ENCODE measurements at regions not wholly inside any gene's neighbourhood (a gene's known extent, or its start where the extent isn't known, plus 50 kb on each side); places are given as distances from the start of the nearest gene placed in this dataset.

GRCh38 chr12:88432531-88433490 is 147.5 kb downstream of the KITLG start:
- Histone ChIP-seq H3K27ac (no peak overlapping the region), H3K4me3 (no peak overlapping the region), H3K9me3 (ENCODE audit: low read depth) (no peaks in the 10 kb centered on the region), H3K36me3 (no peaks in the 10 kb centered on the region), H3K4me1 (ENCODE audit: low read depth) (peaks cover 9% of the 10 kb centered on the region), H3K27me3 (no peaks in the 10 kb centered on the region)
- DNase-seq (ENCODE audit: low read depth in 1 of 2, low spot score in 1 of 2) = peak in 1 of 2 donors; percentile 79
- TF ChIP-seq CTCF (IDR thresholded peaks at IDR 0.05; ENCODE audit: low read depth, low read length) = no peak

GRCh38 chr12:88433997-88434703 is 146.1 kb downstream of the KITLG start:
- DNase-seq (ENCODE audit: low read depth in 1 of 2, low spot score in 1 of 2) = peak in 1 of 2 donors; percentile 39
- Histone ChIP-seq H3K27me3 (no peaks in the 10 kb centered on the region), H3K27ac (no peak overlapping the region), H3K36me3 (no peaks in the 10 kb centered on the region), H3K4me1 (ENCODE audit: low read depth) (peaks cover 9% of the 10 kb centered on the region), H3K4me3 (no peak overlapping the region), H3K9me3 (ENCODE audit: low read depth) (no peaks in the 10 kb centered on the region)
- TF ChIP-seq CTCF (IDR thresholded peaks at IDR 0.05; ENCODE audit: low read depth, low read length) = no peak

GRCh38 chr12:88435334-88436076 is 144.8 kb downstream of the KITLG start:
- H3K4me3 ChIP-seq = no peak overlapping the region
- no peak for DNase-seq (ENCODE audit: low read depth in 1 of 2, low spot score in 1 of 2)
- no peaks in the 10 kb centered on the region for H3K27me3 ChIP-seq
- H3K9me3 ChIP-seq (ENCODE audit: low read depth) = no peaks in the 10 kb centered on the region
- TF ChIP-seq CTCF (IDR thresholded peaks at IDR 0.05; ENCODE audit: low read depth, low read length) = no peak
- H3K36me3 ChIP-seq = no peaks in the 10 kb centered on the region
- peaks cover 9% of the 10 kb centered on the region for H3K4me1 ChIP-seq (ENCODE audit: low read depth)
- peak overlapping the region; percentile 73 for H3K27ac ChIP-seq

GRCh38 chr12:88437226-88437625 is 143.0 kb downstream of the KITLG start:
- no peak for DNase-seq (ENCODE audit: low read depth in 1 of 2, low spot score in 1 of 2)
- Histone ChIP-seq H3K4me3 (no peak overlapping the region), H3K4me1 (ENCODE audit: low read depth) (peaks cover 9% of the 10 kb centered on the region), H3K9me3 (ENCODE audit: low read depth) (no peaks in the 10 kb centered on the region), H3K27ac (no peak overlapping the region), H3K27me3 (no peaks in the 10 kb centered on the region), H3K36me3 (no peaks in the 10 kb centered on the region)
- TF ChIP-seq CTCF (IDR thresholded peaks at IDR 0.05; ENCODE audit: low read depth, low read length) = no peak

All from cardiac muscle cell (in vitro differentiated cells and primary cell).